ENCODE measurements at regions not wholly inside any gene's neighbourhood (a gene's known extent, or its start where the extent isn't known, plus 50 kb on each side); places are given as distances from the start of the nearest gene placed in this dataset.

DNA sequence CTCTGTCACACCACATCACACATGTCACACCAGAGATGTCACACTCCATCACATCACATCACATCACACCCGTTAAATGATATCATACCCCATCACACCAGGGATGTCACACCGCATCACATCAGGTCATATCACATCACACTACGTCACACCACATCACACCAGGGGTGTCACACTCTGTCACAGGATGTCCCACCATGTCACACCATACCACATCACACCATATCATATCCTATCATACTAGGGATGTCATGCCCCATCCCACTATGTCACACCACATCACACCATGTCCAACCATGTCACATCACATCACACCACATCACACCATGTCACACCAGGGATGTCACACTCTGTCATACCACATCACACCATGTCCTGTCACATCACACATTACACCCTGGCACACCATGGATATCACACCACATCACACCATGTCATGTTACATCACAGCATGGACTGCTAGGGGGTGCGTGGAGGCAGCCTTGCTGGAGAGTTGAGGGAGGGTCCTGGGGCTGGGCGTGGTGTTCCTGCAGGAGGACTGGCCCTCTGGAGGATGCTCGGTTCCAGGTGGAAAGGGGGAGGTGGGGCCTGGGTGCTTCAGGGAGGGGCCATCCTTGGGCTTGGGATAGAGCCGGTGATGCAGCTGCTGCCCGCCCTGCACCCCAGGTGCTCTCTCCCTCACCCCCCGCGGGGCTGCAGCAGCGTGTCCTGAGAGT is 134.6 kb downstream of the TMEM121 start:
- TF ChIP-seq POLR2A (IDR thresholded peaks at IDR 0.05; ENCODE audit: low read length): no peak
- TF ChIP-seq ZC3H11A (IDR thresholded peaks at IDR 0.05): no peak
- no peak for TF ChIP-seq CEBPB (IDR thresholded peaks at IDR 0.05)
- no peak for TF ChIP-seq ZNF302 (CRISPR knock-in tag; IDR thresholded peaks at IDR 0.05)
- TF ChIP-seq, protein P1, sequence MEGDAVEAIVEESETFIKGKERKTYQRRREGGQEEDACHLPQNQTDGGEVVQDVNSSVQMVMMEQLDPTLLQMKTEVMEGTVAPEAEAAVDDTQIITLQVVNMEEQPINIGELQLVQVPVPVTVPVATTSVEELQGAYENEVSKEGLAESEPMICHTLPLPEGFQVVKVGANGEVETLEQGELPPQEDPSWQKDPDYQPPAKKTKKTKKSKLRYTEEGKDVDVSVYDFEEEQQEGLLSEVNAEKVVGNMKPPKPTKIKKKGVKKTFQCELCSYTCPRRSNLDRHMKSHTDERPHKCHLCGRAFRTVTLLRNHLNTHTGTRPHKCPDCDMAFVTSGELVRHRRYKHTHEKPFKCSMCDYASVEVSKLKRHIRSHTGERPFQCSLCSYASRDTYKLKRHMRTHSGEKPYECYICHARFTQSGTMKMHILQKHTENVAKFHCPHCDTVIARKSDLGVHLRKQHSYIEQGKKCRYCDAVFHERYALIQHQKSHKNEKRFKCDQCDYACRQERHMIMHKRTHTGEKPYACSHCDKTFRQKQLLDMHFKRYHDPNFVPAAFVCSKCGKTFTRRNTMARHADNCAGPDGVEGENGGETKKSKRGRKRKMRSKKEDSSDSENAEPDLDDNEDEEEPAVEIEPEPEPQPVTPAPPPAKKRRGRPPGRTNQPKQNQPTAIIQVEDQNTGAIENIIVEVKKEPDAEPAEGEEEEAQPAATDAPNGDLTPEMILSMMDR (IDR thresholded peaks at IDR 0.05): no peak
